DMS153 (cell line): ENCODE measurements at regions not wholly inside any gene's neighbourhood (a gene's known extent, or its start where the extent isn't known, plus 50 kb on each side); places are given as distances from the start of the nearest gene placed in this dataset.
"Not testable (repeated sequence)": the region's sequence is repeated elsewhere in the genome, so short reads cannot be mapped to it uniquely, and the experiment has no call there.

Experiments
- DNase-seq: peaks from one replicate; lab custom pipeline; 2025; lab: John Stamatoyannopoulos, UW

- DNase-seq, result peak; percentile 94
Observed at GRCh38 chr2:18311420-18312195, 248.8 kb downstream of the RDH14 start.

- no peak for DNase-seq
Observed at GRCh38 chr2:18309627-18310026, 250.8 kb downstream of the RDH14 start.

- no peak for DNase-seq
Observed at GRCh38 chr2:18309188-18309587, 251.3 kb downstream of the RDH14 start.

- no peak for DNase-seq
Observed at GRCh38 chr2:18304849-18305248, 255.6 kb downstream of the RDH14 start.

GRCh38 chr2:18301421-18302139 lies 258.9 kb downstream of the RDH14 start:
- DNase-seq, result no peak

GRCh38 chr2:18299423-18300212 lies 260.8 kb downstream of the RDH14 start:
- peak; percentile 21 for DNase-seq

GRCh38 chr2:18297534-18298058 lies 262.9 kb downstream of the RDH14 start:
- no peak for DNase-seq

- no peak for DNase-seq
Observed at GRCh38 chr2:18290386-18290785, 270.1 kb downstream of the RDH14 start.

GRCh38 chr2:18286897-18287296 lies 273.6 kb downstream of the RDH14 start:
- no peak for DNase-seq

- no peak for DNase-seq
Observed at GRCh38 chr2:18284331-18284730, 276.1 kb downstream of the RDH14 start.

- no peak for DNase-seq
Observed at GRCh38 chr2:18282026-18282425, 278.4 kb downstream of the RDH14 start.

GRCh38 chr2:18276583-18277075 lies 283.8 kb downstream of the RDH14 start:
- DNase-seq, result no peak

- DNase-seq, result no peak
Observed at GRCh38 chr2:18273205-18273604, 287.2 kb downstream of the RDH14 start.

- no peak for DNase-seq
Observed at GRCh38 chr2:18272148-18272494, 288.3 kb downstream of the RDH14 start.

- no peak for DNase-seq
Observed at GRCh38 chr2:18271370-18272147, 288.9 kb downstream of the RDH14 start.

- no peak for DNase-seq
Observed at GRCh38 chr2:18268400-18268799, 292.1 kb downstream of the RDH14 start.

GRCh38 chr2:18267501-18267900 lies 293.0 kb downstream of the RDH14 start:
- DNase-seq, result no peak

- DNase-seq, result not testable (repeated sequence)
Observed at GRCh38 chr2:18266699-18267098, 293.8 kb downstream of the RDH14 start.

GRCh38 chr2:18265614-18266586 lies 294.6 kb downstream of the RDH14 start:
- no peak for DNase-seq

- no peak for DNase-seq
Observed at GRCh38 chr2:18262601-18263000, 297.9 kb downstream of the RDH14 start.
